ENCODE measurements at regions not wholly inside any gene's neighbourhood (a gene's known extent, or its start where the extent isn't known, plus 50 kb on each side); places are given as distances from the start of the nearest gene placed in this dataset.
"Not testable (repeated sequence)": the region's sequence is repeated elsewhere in the genome, so short reads cannot be mapped to it uniquely, and the experiment has no call there.

GRCh38 chr3:110625201-110625747 is 446.3 kb upstream of the NECTIN3 start:
- no peaks in the 10 kb centered on the region for H3K36me3 ChIP-seq (ENCODE audit: control insufficient read depth in 2 of 2, insufficient read depth in 2 of 2, low read length in 2 of 2)
- H3K9ac ChIP-seq (ENCODE audit: low read length in 2 of 2) = no peak overlapping the region
- no peaks in the 10 kb centered on the region for H3K27me3 ChIP-seq (ENCODE audit: control insufficient read depth in 1 of 2, insufficient read depth in 2 of 2, low read length in 2 of 2)
- no peak overlapping the region for H3K27ac ChIP-seq (ENCODE audit: low read length)
- H3K4me3 ChIP-seq (ENCODE audit: low read length in 2 of 2) = no peak overlapping the region
- H3K4me1 ChIP-seq (ENCODE audit: control insufficient read depth, insufficient read depth, low read length) = no peaks in the 10 kb centered on the region
- H3K9me3 ChIP-seq (ENCODE audit: control insufficient read depth in 2 of 2, low read length in 2 of 2) = no peaks in the 10 kb centered on the region

GRCh38 chr3:110626652-110627111 is 444.9 kb upstream of the NECTIN3 start:
- H3K4me1 ChIP-seq (ENCODE audit: control insufficient read depth, insufficient read depth, low read length); H3K27me3 ChIP-seq (ENCODE audit: control insufficient read depth in 1 of 2, insufficient read depth in 2 of 2, low read length in 2 of 2); H3K36me3 ChIP-seq (ENCODE audit: control insufficient read depth in 2 of 2, insufficient read depth in 2 of 2, low read length in 2 of 2); H3K4me3 ChIP-seq (ENCODE audit: low read length in 2 of 2); H3K9ac ChIP-seq (ENCODE audit: low read length in 2 of 2); H3K9me3 ChIP-seq (ENCODE audit: control insufficient read depth in 2 of 2, low read length in 2 of 2); H3K27ac ChIP-seq (ENCODE audit: low read length): not testable (repeated sequence)

- no peaks in the 10 kb centered on the region for H3K9me3 ChIP-seq (ENCODE audit: control insufficient read depth in 2 of 2, low read length in 2 of 2)
- no peak overlapping the region for H3K27ac ChIP-seq (ENCODE audit: low read length)
- no peak overlapping the region for H3K9ac ChIP-seq (ENCODE audit: low read length in 2 of 2)
Measured at GRCh38 chr3:110628650-110629301, 442.8 kb upstream of the NECTIN3 start.

GRCh38 chr3:110629917-110630316 is 441.7 kb upstream of the NECTIN3 start:
- no peaks in the 10 kb centered on the region for H3K9me3 ChIP-seq (ENCODE audit: control insufficient read depth in 2 of 2, low read length in 2 of 2)

More at GRCh38 chr3:110628650-110629301, 442.8 kb upstream of the NECTIN3 start:
- Histone ChIP-seq H3K36me3 (ENCODE audit: control insufficient read depth in 2 of 2, insufficient read depth in 2 of 2, low read length in 2 of 2) (no peaks in the 10 kb centered on the region), H3K4me1 (ENCODE audit: control insufficient read depth, insufficient read depth, low read length) (no peaks in the 10 kb centered on the region), H3K4me3 (ENCODE audit: low read length in 2 of 2) (no peak overlapping the region), H3K27me3 (ENCODE audit: control insufficient read depth in 1 of 2, insufficient read depth in 2 of 2, low read length in 2 of 2) (no peaks in the 10 kb centered on the region)

GRCh38 chr3:110644203-110644602 is 427.4 kb upstream of the NECTIN3 start:
- H3K4me3 ChIP-seq (ENCODE audit: low read length in 2 of 2) = no peak overlapping the region
- no peaks in the 10 kb centered on the region for H3K27me3 ChIP-seq (ENCODE audit: control insufficient read depth in 1 of 2, insufficient read depth in 2 of 2, low read length in 2 of 2)
- no peaks in the 10 kb centered on the region for H3K36me3 ChIP-seq (ENCODE audit: control insufficient read depth in 2 of 2, insufficient read depth in 2 of 2, low read length in 2 of 2)
- H3K27ac ChIP-seq (ENCODE audit: low read length) = no peak overlapping the region
- no peaks in the 10 kb centered on the region for H3K4me1 ChIP-seq (ENCODE audit: control insufficient read depth, insufficient read depth, low read length)
- H3K9me3 ChIP-seq (ENCODE audit: control insufficient read depth in 2 of 2, low read length in 2 of 2) = no peaks in the 10 kb centered on the region
- H3K9ac ChIP-seq (ENCODE audit: low read length in 2 of 2) = no peak overlapping the region

More at GRCh38 chr3:110629917-110630316, 441.7 kb upstream of the NECTIN3 start:
- no peak overlapping the region for H3K27ac ChIP-seq (ENCODE audit: low read length)
- H3K4me3 ChIP-seq (ENCODE audit: low read length in 2 of 2) = no peak overlapping the region
- no peaks in the 10 kb centered on the region for H3K4me1 ChIP-seq (ENCODE audit: control insufficient read depth, insufficient read depth, low read length)
- H3K36me3 ChIP-seq (ENCODE audit: control insufficient read depth in 2 of 2, insufficient read depth in 2 of 2, low read length in 2 of 2) = no peaks in the 10 kb centered on the region
- H3K27me3 ChIP-seq (ENCODE audit: control insufficient read depth in 1 of 2, insufficient read depth in 2 of 2, low read length in 2 of 2) = no peaks in the 10 kb centered on the region
- no peak overlapping the region for H3K9ac ChIP-seq (ENCODE audit: low read length in 2 of 2)

DNA sequence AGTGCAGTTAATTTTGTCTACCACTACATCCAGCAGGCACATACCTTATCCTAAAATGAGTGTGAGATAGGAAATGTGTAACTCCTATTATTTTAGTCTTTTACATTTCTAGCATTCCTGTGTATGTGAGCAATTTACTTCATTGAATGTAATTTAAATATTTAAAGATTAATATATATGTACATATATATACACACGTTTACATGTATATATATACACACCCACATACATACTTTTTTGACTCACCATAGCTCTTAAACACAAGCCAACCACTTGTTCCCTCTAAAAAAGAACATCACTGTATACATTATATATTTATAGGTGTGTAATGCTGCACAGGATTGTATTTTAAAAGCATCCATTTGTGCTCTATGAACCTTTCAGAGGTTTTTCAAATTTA is 425.6 kb upstream of the NECTIN3 start:
- H3K27me3 ChIP-seq (ENCODE audit: control insufficient read depth in 1 of 2, insufficient read depth in 2 of 2, low read length in 2 of 2) = no peaks in the 10 kb centered on the region
- H3K9me3 ChIP-seq (ENCODE audit: control insufficient read depth in 2 of 2, low read length in 2 of 2) = no peaks in the 10 kb centered on the region
- H3K9ac ChIP-seq (ENCODE audit: low read length in 2 of 2) = no peak overlapping the region
- no peaks in the 10 kb centered on the region for H3K4me1 ChIP-seq (ENCODE audit: control insufficient read depth, insufficient read depth, low read length)
- H3K4me3 ChIP-seq (ENCODE audit: low read length in 2 of 2) = no peak overlapping the region
- no peak overlapping the region for H3K27ac ChIP-seq (ENCODE audit: low read length)
- H3K36me3 ChIP-seq (ENCODE audit: control insufficient read depth in 2 of 2, insufficient read depth in 2 of 2, low read length in 2 of 2) = no peaks in the 10 kb centered on the region

DNA sequence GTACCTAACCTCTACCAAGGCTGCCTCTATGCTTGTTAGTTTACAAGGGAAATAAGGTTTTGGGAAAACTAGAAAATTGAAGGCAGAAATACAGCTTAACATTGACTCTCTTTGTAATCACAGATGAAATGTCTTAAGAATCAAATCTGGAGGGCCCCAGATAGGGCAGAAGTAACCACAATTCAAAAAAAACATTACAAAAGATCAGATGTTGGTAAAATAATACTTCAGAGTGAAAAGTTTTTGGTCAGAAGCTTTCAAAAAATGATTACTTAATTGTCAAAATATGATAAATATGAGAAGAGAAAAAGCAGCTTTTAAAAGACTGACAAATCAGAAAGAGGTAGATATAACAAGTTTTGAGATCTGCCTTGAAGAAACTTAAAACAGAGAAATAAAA is 425.1 kb upstream of the NECTIN3 start:
- Histone ChIP-seq H3K4me3 (ENCODE audit: low read length in 2 of 2) (no peak overlapping the region), H3K9ac (ENCODE audit: low read length in 2 of 2) (no peak overlapping the region)

GRCh38 chr3:110647586-110647985 is 424.0 kb upstream of the NECTIN3 start:
- H3K4me3 ChIP-seq (ENCODE audit: low read length in 2 of 2) = no peak overlapping the region
- no peaks in the 10 kb centered on the region for H3K9me3 ChIP-seq (ENCODE audit: control insufficient read depth in 2 of 2, low read length in 2 of 2)
- no peak overlapping the region for H3K27ac ChIP-seq (ENCODE audit: low read length)
- H3K27me3 ChIP-seq (ENCODE audit: control insufficient read depth in 1 of 2, insufficient read depth in 2 of 2, low read length in 2 of 2) = no peaks in the 10 kb centered on the region
- H3K4me1 ChIP-seq (ENCODE audit: control insufficient read depth, insufficient read depth, low read length) = no peaks in the 10 kb centered on the region
- H3K9ac ChIP-seq (ENCODE audit: low read length in 2 of 2) = no peak overlapping the region
- H3K36me3 ChIP-seq (ENCODE audit: control insufficient read depth in 2 of 2, insufficient read depth in 2 of 2, low read length in 2 of 2) = no peaks in the 10 kb centered on the region

More for the DNA sequence above, 425.1 kb upstream of the NECTIN3 start:
- Histone ChIP-seq H3K4me1 (ENCODE audit: control insufficient read depth, insufficient read depth, low read length) (no peaks in the 10 kb centered on the region), H3K27ac (ENCODE audit: low read length) (no peak overlapping the region), H3K27me3 (ENCODE audit: control insufficient read depth in 1 of 2, insufficient read depth in 2 of 2, low read length in 2 of 2) (no peaks in the 10 kb centered on the region), H3K36me3 (ENCODE audit: control insufficient read depth in 2 of 2, insufficient read depth in 2 of 2, low read length in 2 of 2) (no peaks in the 10 kb centered on the region), H3K9me3 (ENCODE audit: control insufficient read depth in 2 of 2, low read length in 2 of 2) (no peaks in the 10 kb centered on the region)

GRCh38 chr3:110650741-110651140 is 420.9 kb upstream of the NECTIN3 start:
- H3K9ac ChIP-seq (ENCODE audit: low read length in 2 of 2) = no peak overlapping the region
- no peaks in the 10 kb centered on the region for H3K4me1 ChIP-seq (ENCODE audit: control insufficient read depth, insufficient read depth, low read length)
- H3K36me3 ChIP-seq (ENCODE audit: control insufficient read depth in 2 of 2, insufficient read depth in 2 of 2, low read length in 2 of 2) = no peaks in the 10 kb centered on the region
- no peak overlapping the region for H3K27ac ChIP-seq (ENCODE audit: low read length)
- no peaks in the 10 kb centered on the region for H3K27me3 ChIP-seq (ENCODE audit: control insufficient read depth in 1 of 2, insufficient read depth in 2 of 2, low read length in 2 of 2)
- no peak overlapping the region for H3K4me3 ChIP-seq (ENCODE audit: low read length in 2 of 2)
- H3K9me3 ChIP-seq (ENCODE audit: control insufficient read depth in 2 of 2, low read length in 2 of 2) = no peaks in the 10 kb centered on the region

GRCh38 chr3:110654843-110655502 is 416.6 kb upstream of the NECTIN3 start:
- H3K27ac ChIP-seq (ENCODE audit: low read length) = no peak overlapping the region
- no peak overlapping the region for H3K9ac ChIP-seq (ENCODE audit: low read length in 2 of 2)
- H3K36me3 ChIP-seq (ENCODE audit: control insufficient read depth in 2 of 2, insufficient read depth in 2 of 2, low read length in 2 of 2) = no peaks in the 10 kb centered on the region
- no peaks in the 10 kb centered on the region for H3K4me1 ChIP-seq (ENCODE audit: control insufficient read depth, insufficient read depth, low read length)
- H3K4me3 ChIP-seq (ENCODE audit: low read length in 2 of 2) = no peak overlapping the region
- no peaks in the 10 kb centered on the region for H3K9me3 ChIP-seq (ENCODE audit: control insufficient read depth in 2 of 2, low read length in 2 of 2)
- H3K27me3 ChIP-seq (ENCODE audit: control insufficient read depth in 1 of 2, insufficient read depth in 2 of 2, low read length in 2 of 2) = no peaks in the 10 kb centered on the region

Measured in stomach smooth muscle (tissue), 2 donors.